ENCODE measurements at regions not wholly inside any gene's neighbourhood (a gene's known extent, or its start where the extent isn't known, plus 50 kb on each side); places are given as distances from the start of the nearest gene placed in this dataset.

GRCh38 chr4:35835893-35836292 lies 408.4 kb downstream of the ARAP2 start:
- TF ChIP-seq, protein P1, sequence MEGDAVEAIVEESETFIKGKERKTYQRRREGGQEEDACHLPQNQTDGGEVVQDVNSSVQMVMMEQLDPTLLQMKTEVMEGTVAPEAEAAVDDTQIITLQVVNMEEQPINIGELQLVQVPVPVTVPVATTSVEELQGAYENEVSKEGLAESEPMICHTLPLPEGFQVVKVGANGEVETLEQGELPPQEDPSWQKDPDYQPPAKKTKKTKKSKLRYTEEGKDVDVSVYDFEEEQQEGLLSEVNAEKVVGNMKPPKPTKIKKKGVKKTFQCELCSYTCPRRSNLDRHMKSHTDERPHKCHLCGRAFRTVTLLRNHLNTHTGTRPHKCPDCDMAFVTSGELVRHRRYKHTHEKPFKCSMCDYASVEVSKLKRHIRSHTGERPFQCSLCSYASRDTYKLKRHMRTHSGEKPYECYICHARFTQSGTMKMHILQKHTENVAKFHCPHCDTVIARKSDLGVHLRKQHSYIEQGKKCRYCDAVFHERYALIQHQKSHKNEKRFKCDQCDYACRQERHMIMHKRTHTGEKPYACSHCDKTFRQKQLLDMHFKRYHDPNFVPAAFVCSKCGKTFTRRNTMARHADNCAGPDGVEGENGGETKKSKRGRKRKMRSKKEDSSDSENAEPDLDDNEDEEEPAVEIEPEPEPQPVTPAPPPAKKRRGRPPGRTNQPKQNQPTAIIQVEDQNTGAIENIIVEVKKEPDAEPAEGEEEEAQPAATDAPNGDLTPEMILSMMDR (IDR thresholded peaks at IDR 0.05): no peak
- TF ChIP-seq ZFX (IDR thresholded peaks at IDR 0.05; ENCODE audit: borderline replicate concordance): no peak
- H3K27ac ChIP-seq: no peak overlapping the region

GRCh38 chr4:35836596-35836995 lies 407.7 kb downstream of the ARAP2 start:
- H3K27ac ChIP-seq: no peak overlapping the region
- no peak for TF ChIP-seq ZFX (IDR thresholded peaks at IDR 0.05; ENCODE audit: borderline replicate concordance)

DNA sequence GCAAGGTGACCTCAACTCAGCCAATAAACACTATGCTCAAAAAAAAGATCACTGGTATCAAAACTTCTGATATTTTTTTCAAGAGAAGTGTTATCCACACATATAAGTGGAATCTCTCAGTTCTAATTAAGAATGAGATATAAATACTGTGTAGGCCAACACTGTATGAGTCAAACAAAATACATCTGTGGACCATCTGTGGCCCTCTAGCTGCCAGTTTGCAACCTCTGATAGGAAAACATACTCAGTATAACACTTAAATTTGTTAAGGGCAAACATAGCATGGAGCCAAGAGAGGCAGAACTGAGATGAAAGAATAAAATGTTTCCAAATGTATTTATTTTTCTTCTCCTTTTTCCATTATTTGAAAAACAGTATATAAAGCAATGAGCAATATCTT lies 377.3 kb downstream of the ARAP2 start:
- TF ChIP-seq, protein P1 (IDR thresholded peaks at IDR 0.05): no peak
- no peak for TF ChIP-seq ZFX (IDR thresholded peaks at IDR 0.05; ENCODE audit: borderline replicate concordance)
- no peak overlapping the region for H3K27ac ChIP-seq

DNA sequence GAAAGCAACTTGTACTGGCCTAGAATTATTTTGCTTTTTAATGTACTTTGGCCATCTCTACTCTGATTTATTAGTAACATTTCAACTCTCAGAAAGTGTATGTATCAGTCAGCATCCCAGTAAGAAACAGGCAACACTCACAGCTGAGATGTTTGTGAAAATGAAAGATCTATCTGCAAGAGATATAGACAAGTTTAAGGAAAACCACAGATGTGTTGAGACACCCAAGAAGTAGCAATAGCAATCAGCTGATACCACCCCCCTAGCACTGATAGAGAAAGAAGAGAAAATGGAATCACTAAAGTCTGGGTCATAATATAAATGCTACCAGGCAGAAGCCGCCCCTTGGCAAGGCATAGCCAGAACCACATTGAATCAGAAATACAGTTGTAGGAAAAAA lies 372.0 kb downstream of the ARAP2 start:
- TF ChIP-seq, protein P1 (IDR thresholded peaks at IDR 0.05): no peak
- no peak for TF ChIP-seq ZFX (IDR thresholded peaks at IDR 0.05; ENCODE audit: borderline replicate concordance)
- no peak overlapping the region for H3K27ac ChIP-seq

GRCh38 chr4:35879479-35879878 lies 364.8 kb downstream of the ARAP2 start:
- TF ChIP-seq, protein P1 (IDR thresholded peaks at IDR 0.05): no peak
- TF ChIP-seq ZFX (IDR thresholded peaks at IDR 0.05; ENCODE audit: borderline replicate concordance): no peak

GRCh38 chr4:35883108-35883507 lies 361.2 kb downstream of the ARAP2 start:
- TF ChIP-seq, protein P1 (IDR thresholded peaks at IDR 0.05): no peak
- no peak for TF ChIP-seq ZFX (IDR thresholded peaks at IDR 0.05; ENCODE audit: borderline replicate concordance)
- no peak overlapping the region for H3K27ac ChIP-seq

More at GRCh38 chr4:35879479-35879878, 364.8 kb downstream of the ARAP2 start:
- no peak overlapping the region for H3K27ac ChIP-seq

DNA sequence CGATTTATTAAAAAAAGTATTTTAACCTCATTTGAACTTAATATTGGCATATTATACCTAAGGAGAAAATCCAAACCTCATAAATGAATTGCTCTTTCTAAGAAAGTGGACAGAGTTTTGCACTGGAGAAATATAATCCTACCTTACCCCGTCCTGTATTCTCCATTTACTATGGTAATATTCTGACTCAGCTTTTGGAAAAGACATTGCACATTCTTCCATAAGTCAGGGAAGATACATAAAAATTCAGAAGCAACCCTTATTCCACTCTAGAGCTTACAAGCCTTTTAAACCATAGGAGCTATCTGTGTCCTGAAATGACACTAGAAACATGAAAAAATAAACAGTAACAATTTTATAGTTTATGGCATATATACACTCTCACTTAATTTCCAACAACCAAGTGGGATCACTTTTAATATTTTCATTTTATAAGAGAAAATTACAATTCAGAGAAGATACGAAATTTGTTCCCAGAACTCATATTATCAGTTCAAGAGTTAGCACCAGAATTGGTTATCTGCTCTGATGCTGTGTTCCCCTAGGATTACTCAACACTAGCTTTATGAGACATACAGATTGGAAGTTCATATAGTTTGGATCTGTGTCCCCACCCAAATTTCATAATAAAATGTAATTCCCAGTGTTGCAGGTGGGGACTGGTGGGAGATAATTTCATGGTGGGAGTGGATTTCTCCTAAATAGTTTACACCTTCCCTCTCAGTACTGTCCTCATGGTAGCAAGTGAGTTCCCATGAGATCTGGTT lies 359.4 kb downstream of the ARAP2 start:
- H3K27ac ChIP-seq: no peak overlapping the region
- no peak for TF ChIP-seq ZFX (IDR thresholded peaks at IDR 0.05; ENCODE audit: borderline replicate concordance)
- TF ChIP-seq, protein P1 (IDR thresholded peaks at IDR 0.05): no peak

Measured in 22Rv1 (cell line).